CD4-positive, alpha-beta T cell treated with Interleukin-4 for 4 hours (primary cell): ENCODE measurements at regions not wholly inside any gene's neighbourhood (a gene's known extent, or its start where the extent isn't known, plus 50 kb on each side); places are given as distances from the start of the nearest gene placed in this dataset.
"Not testable (repeated sequence)": the region's sequence is repeated elsewhere in the genome, so short reads cannot be mapped to it uniquely, and the experiment has no call there.

Experiments used
- DNase-seq: peaks from one replicate; pipeline ENCODE4 v3.0.0-alpha.2; 2020

GRCh38 chr17:20683651-20684229 is 104.2 kb downstream of the CDRT15L2 start:
- not testable (repeated sequence) for DNase-seq

GRCh38 chr17:20684975-20685374 is 105.5 kb downstream of the CDRT15L2 start:
- DNase-seq, result not testable (repeated sequence)

GRCh38 chr17:20687584-20687983 is 108.1 kb downstream of the CDRT15L2 start:
- DNase-seq, result not testable (repeated sequence)

GRCh38 chr17:20689170-20689749 is 109.7 kb downstream of the CDRT15L2 start:
- DNase-seq, result not testable (repeated sequence)

- not testable (repeated sequence) for DNase-seq
Measured at GRCh38 chr17:20692706-20693105, 113.2 kb downstream of the CDRT15L2 start.

- DNase-seq, result not testable (repeated sequence)
Measured at GRCh38 chr17:20695871-20696270, 116.3 kb downstream of the CDRT15L2 start.

- DNase-seq, result peak; percentile 39
Measured at GRCh38 chr17:20698463-20699206, 119.1 kb downstream of the CDRT15L2 start.

- DNase-seq, result not testable (repeated sequence)
Measured at GRCh38 chr17:20700528-20700927, 121.0 kb downstream of the CDRT15L2 start.

GRCh38 chr17:20701366-20701765 is 121.8 kb downstream of the CDRT15L2 start:
- DNase-seq, result not testable (repeated sequence)

- DNase-seq, result no peak
Measured at GRCh38 chr17:20702692-20703091, 123.2 kb downstream of the CDRT15L2 start.

- no peak for DNase-seq
Measured at GRCh38 chr17:20703781-20704180, 124.3 kb downstream of the CDRT15L2 start.

- DNase-seq, result not testable (repeated sequence)
Measured at GRCh38 chr17:20705186-20705585, 125.7 kb downstream of the CDRT15L2 start.

- no peak for DNase-seq
Measured at GRCh38 chr17:20706751-20707373, 127.3 kb downstream of the CDRT15L2 start.

GRCh38 chr17:20708821-20709220 is 129.3 kb downstream of the CDRT15L2 start:
- DNase-seq, result not testable (repeated sequence)

- not testable (repeated sequence) for DNase-seq
Measured at GRCh38 chr17:20716481-20716880, 137.0 kb downstream of the CDRT15L2 start.

GRCh38 chr17:20721171-20721570 is 141.6 kb downstream of the CDRT15L2 start:
- DNase-seq, result no peak

GRCh38 chr17:20724391-20724790 is 144.9 kb downstream of the CDRT15L2 start:
- DNase-seq, result not testable (repeated sequence)

- DNase-seq, result not testable (repeated sequence)
Measured at GRCh38 chr17:20727201-20727600, 147.7 kb downstream of the CDRT15L2 start.

- DNase-seq, result no peak
Measured at GRCh38 chr17:20728181-20728580, 148.7 kb downstream of the CDRT15L2 start.

GRCh38 chr17:20731131-20731530 is 151.6 kb downstream of the CDRT15L2 start:
- DNase-seq, result not testable (repeated sequence)

GRCh38 chr17:20733923-20734322 is 154.4 kb downstream of the CDRT15L2 start:
- DNase-seq, result no peak

GRCh38 chr17:20735796-20736195 is 156.3 kb downstream of the CDRT15L2 start:
- DNase-seq, result no peak

- DNase-seq, result not testable (repeated sequence)
Measured at GRCh38 chr17:20737636-20738035, 158.1 kb downstream of the CDRT15L2 start.
